Calu3 (cell line): ENCODE measurements at regions not wholly inside any gene's neighbourhood (a gene's known extent, or its start where the extent isn't known, plus 50 kb on each side); places are given as distances from the start of the nearest gene placed in this dataset.

Source experiments
- BruUV-seq: library from RNA; stranded (reverse); fragments of 400-500 nt; replicated peaks from 2 replicates; lab custom pipeline; 2021; lab: Mats Ljungman, UMichigan
- CTCF ChIA-PET: fragments of 300-600 bp; sonication (Branson Sonifier 250); formaldehyde crosslinking; loops from one replicate; lab custom pipeline; 2022; ENCODE audit warnings: antibody characterized with exemption; lab: Charles Lee
- DNase-seq: peaks from one replicate; pipeline ENCODE4 v3.0.0; 2022
- H3K27ac Mint-ChIP-seq: one replicate; pipeline ENCODE4 v1.8.0; 2022; ENCODE audit warnings: mixed read lengths; ENCODE audit not compliant: unreplicated experiment
- H3K27me3 Mint-ChIP-seq: one replicate; pipeline ENCODE4 v1.8.0; 2022; ENCODE audit warnings: mixed read lengths; ENCODE audit not compliant: unreplicated experiment
- H3K36me3 Mint-ChIP-seq: one replicate; pipeline ENCODE4 v1.8.0; 2022; ENCODE audit warnings: mild to moderate bottlenecking, moderate library complexity, mixed read lengths; ENCODE audit not compliant: insufficient read depth, unreplicated experiment
- H3K4me1 Mint-ChIP-seq: one replicate; pipeline ENCODE4 v1.8.0; 2022; ENCODE audit warnings: mild to moderate bottlenecking, low read depth, mixed read lengths; ENCODE audit not compliant: unreplicated experiment
- H3K4me3 Mint-ChIP-seq: one replicate; pipeline ENCODE4 v1.8.0; 2022; ENCODE audit warnings: mild to moderate bottlenecking, low read depth, moderate library complexity, mixed read lengths; ENCODE audit not compliant: unreplicated experiment
- H3K9me3 Mint-ChIP-seq: one replicate; pipeline ENCODE4 v1.8.0; 2022; ENCODE audit warnings: low read depth, mixed read lengths; ENCODE audit not compliant: unreplicated experiment
- CTCF ChIP-seq: fragments of 200-600 bp; IDR thresholded peaks from one replicate; pipeline ENCODE4 v1.8.0; 2022; ENCODE audit warnings: antibody characterized with exemption; ENCODE audit not compliant: unreplicated experiment
- intact Hi-C: fragments of 100-400 bp; cut with micrococcal nuclease; formaldehyde crosslinking; loops from one replicate; pipeline ENCODE4 v1.10.0; 2022; ENCODE audit not compliant: unreplicated experiment

- no peaks in the 10 kb centered on the region for H3K9me3 Mint-ChIP-seq
Measured at GRCh38 chr7:120163449-120163848, 109.5 kb upstream of the KCND2 start.

GRCh38 chr7:120165227-120165626 lies 107.7 kb upstream of the KCND2 start:
- Mint-ChIP-seq H3K9me3 (no peaks in the 10 kb centered on the region), H3K27ac (no peak overlapping the region), H3K4me3 (no peak overlapping the region), H3K36me3 (no peaks in the 10 kb centered on the region), H3K27me3 (no peaks in the 10 kb centered on the region), H3K4me1 (no peaks in the 10 kb centered on the region)
- TF ChIP-seq CTCF: no peak
- intact Hi-C loops: no loop called here
- CTCF ChIA-PET: no interaction called here
- no peak for DNase-seq
- BruUV-seq: no TSS peak

More at GRCh38 chr7:120163449-120163848, 109.5 kb upstream of the KCND2 start:
- H3K4me3 Mint-ChIP-seq: no peak overlapping the region
- no peak for DNase-seq
- CTCF ChIA-PET: no interaction called here
- no peak overlapping the region for H3K27ac Mint-ChIP-seq
- H3K4me1 Mint-ChIP-seq: no peaks in the 10 kb centered on the region
- no peak for TF ChIP-seq CTCF
- H3K27me3 Mint-ChIP-seq: no peaks in the 10 kb centered on the region
- intact Hi-C loops: no loop called here
- BruUV-seq: no TSS peak
- H3K36me3 Mint-ChIP-seq: no peaks in the 10 kb centered on the region

- Mint-ChIP-seq H3K27ac (no peak overlapping the region), H3K36me3 (peaks cover 6% of the 10 kb centered on the region), H3K4me3 (no peak overlapping the region), H3K27me3 (no peaks in the 10 kb centered on the region), H3K9me3 (no peaks in the 10 kb centered on the region), H3K4me1 (peaks cover 7% of the 10 kb centered on the region)
- CTCF ChIA-PET: no interaction called here
- BruUV-seq: no TSS peak
- no peak for TF ChIP-seq CTCF
- intact Hi-C loops: no loop called here
- no peak for DNase-seq
Measured at GRCh38 chr7:120168066-120168465, 104.9 kb upstream of the KCND2 start.

GRCh38 chr7:120169996-120170783 lies 102.8 kb upstream of the KCND2 start:
- no TSS peak for BruUV-seq
- H3K27ac Mint-ChIP-seq: no peak overlapping the region
- no peaks in the 10 kb centered on the region for H3K9me3 Mint-ChIP-seq
- DNase-seq: no peak
- peaks cover 7% of the 10 kb centered on the region for H3K4me1 Mint-ChIP-seq
- intact Hi-C loops: no loop called here
- no peak for TF ChIP-seq CTCF
- peaks cover 6% of the 10 kb centered on the region for H3K36me3 Mint-ChIP-seq
- H3K27me3 Mint-ChIP-seq: no peaks in the 10 kb centered on the region
- H3K4me3 Mint-ChIP-seq: no peak overlapping the region
- CTCF ChIA-PET: no interaction called here
